ENCODE measurements at regions not wholly inside any gene's neighbourhood (a gene's known extent, or its start where the extent isn't known, plus 50 kb on each side); places are given as distances from the start of the nearest gene placed in this dataset.

- TF ChIP-seq CTCF (IDR thresholded peaks at IDR 0.05) (no peak), POLR2A (IDR thresholded peaks at IDR 0.05) (no peak)
Observed at GRCh38 chr2:210946395-210946794, 390.0 kb downstream of the CPS1 start.
